ENCODE measurements at regions not wholly inside any gene's neighbourhood (a gene's known extent, or its start where the extent isn't known, plus 50 kb on each side); places are given as distances from the start of the nearest gene placed in this dataset.

- TF ChIP-seq CTCF (conservative IDR thresholded peaks at IDR 0.05; ENCODE audit: low read depth, low read length) (no peak), EZH2 (IDR thresholded peaks at IDR 0.05; ENCODE audit: borderline replicate concordance, low read depth, low read length, poor library complexity, severe bottlenecking) (no peak)
Observed at GRCh38 chr1:24250791-24251190, 63.7 kb upstream of the IFNLR1 start.

Measured in A673 (cell line).